CD14-positive monocyte (primary cell): ENCODE measurements at regions not wholly inside any gene's neighbourhood (a gene's known extent, or its start where the extent isn't known, plus 50 kb on each side); places are given as distances from the start of the nearest gene placed in this dataset.

Experiments
- DNase-seq, 3 donors: peaks; one replicate each; pipeline ENCODE4 v3.0.0-alpha.2; 2011 to 2022
- H2AFZ ChIP-seq: 2 replicates; pipeline ENCODE4 v1.6.0; 2012; ENCODE audit warnings: mild to moderate bottlenecking, low read depth, low read length, inconsistent platforms; ENCODE audit not compliant: insufficient read depth, poor library complexity, severe bottlenecking
- H3K27ac ChIP-seq, 2 donors: 1 replicate in 1 of 2; 2 replicates in 1 of 2; pipeline ENCODE4 v1.5.1; 2012 to 2013; ENCODE audit warnings: low read length in 2 of 2, control low read depth in 1 of 2, inconsistent platforms in 1 of 2, low read depth in 1 of 2, mild to moderate bottlenecking in 1 of 2
- H3K27me3 ChIP-seq, 2 donors: one replicate each; pipeline versions ENCODE4 v1.6.0 to v1.6.1; 2011 to 2013; ENCODE audit warnings: low read length in 2 of 2; ENCODE audit not compliant: control insufficient read depth in 2 of 2, insufficient read depth in 2 of 2
- H3K36me3 ChIP-seq, 2 donors: replicated peaks in 1 of 2; 1 replicate in 1 of 2; 2 replicates in 1 of 2; pipeline versions ENCODE4 v1.5.1 to v1.6.1; 2012 to 2013; ENCODE audit warnings: low read length in 2 of 2, control low read depth in 1 of 2, inconsistent platforms in 1 of 2, mild to moderate bottlenecking in 1 of 2; ENCODE audit not compliant: insufficient read depth in 2 of 2, control insufficient read depth in 1 of 2
- H3K4me1 ChIP-seq, 2 donors: 1 replicate in 1 of 2; 2 replicates in 1 of 2; pipeline versions ENCODE4 v1.5.1 to v1.6.1; 2012 to 2013; ENCODE audit warnings: low read length in 2 of 2, control low read depth in 1 of 2, inconsistent platforms in 1 of 2, mild to moderate bottlenecking in 1 of 2, moderate library complexity in 1 of 2; ENCODE audit not compliant: insufficient read depth in 2 of 2, control insufficient read depth in 1 of 2
- H3K4me2 ChIP-seq: replicated peaks from 2 replicates; pipeline ENCODE3; 2012; ENCODE audit warnings: low read length, moderate library complexity, mild to moderate bottlenecking; ENCODE audit not compliant: poor library complexity, severe bottlenecking; ENCODE audit errors: extremely low read depth
- H3K4me3 ChIP-seq, 3 experiments: fragments of 200-600 bp in 1 of 3; sonication (generic) in 1 of 3; replicated peaks in 1 of 3; 1 replicate in 2 of 3; 2 replicates in 1 of 3; pipeline ENCODE4 v1.5.1; 2011 to 2013; ENCODE audit warnings: low read length in 3 of 3, mild to moderate bottlenecking in 3 of 3, control low read depth in 2 of 3, low read depth in 2 of 3, inconsistent platforms in 1 of 3, moderate library complexity in 1 of 3
- H3K79me2 ChIP-seq: 2 replicates; pipeline ENCODE4 v1.6.0; 2012; ENCODE audit warnings: mild to moderate bottlenecking, control low read depth, inconsistent platforms, low read length, moderate library complexity; ENCODE audit not compliant: insufficient read depth
- H3K9ac ChIP-seq: 2 replicates; pipeline ENCODE4 v1.6.0; 2017; ENCODE audit warnings: low read length, mild to moderate bottlenecking; ENCODE audit not compliant: insufficient read depth, poor library complexity, severe bottlenecking
- H3K9me3 ChIP-seq, 2 donors: replicated peaks in 1 of 2; 1 replicate in 1 of 2; 2 replicates in 1 of 2; pipeline versions ENCODE4 v1.5.1 to v1.6.1; 2012 to 2013; ENCODE audit warnings: low read length in 2 of 2, control low read depth in 1 of 2; ENCODE audit not compliant: control insufficient read depth in 1 of 2, insufficient read depth in 1 of 2
- H4K20me1 ChIP-seq: 2 replicates; pipeline ENCODE4 v1.6.0; 2012; ENCODE audit warnings: mild to moderate bottlenecking, low read length, control low read depth, moderate library complexity; ENCODE audit not compliant: insufficient read depth
- H3K27ac Mint-ChIP-seq, 7 donors: one replicate each; pipeline ENCODE4 v1.8.0; 2020; ENCODE audit warnings: mild to moderate bottlenecking in 7 of 7, mixed read lengths in 7 of 7, moderate library complexity in 6 of 7, inconsistent platforms in 2 of 7
- H3K27me3 Mint-ChIP-seq, 3 donors: one replicate each; pipeline ENCODE4 v1.8.0; 2021 to 2022; ENCODE audit warnings: low read depth in 3 of 3, mild to moderate bottlenecking in 3 of 3, mixed read lengths in 3 of 3, moderate library complexity in 3 of 3, inconsistent platforms in 1 of 3
- H3K36me3 Mint-ChIP-seq, 2 donors: one replicate each; pipeline ENCODE4 v1.8.0; 2020; ENCODE audit warnings: mixed read lengths in 2 of 2, inconsistent platforms in 1 of 2, mild to moderate bottlenecking in 1 of 2
- H3K4me1 Mint-ChIP-seq: one replicate; pipeline ENCODE4 v1.8.0; 2020; ENCODE audit warnings: mild to moderate bottlenecking, mixed read lengths
- H3K4me3 Mint-ChIP-seq, 2 donors: one replicate each; pipeline ENCODE4 v1.8.0; 2020; ENCODE audit warnings: mild to moderate bottlenecking in 2 of 2, mixed read lengths in 2 of 2, moderate library complexity in 1 of 2
- H3K9me3 Mint-ChIP-seq, 7 donors: one replicate each; pipeline ENCODE4 v1.8.0; 2020 to 2022; ENCODE audit warnings: mixed read lengths in 7 of 7, mild to moderate bottlenecking in 6 of 7, moderate library complexity in 6 of 7, inconsistent platforms in 2 of 7
- WGBS: methylation state at CpG from one replicate; pipeline ENCODE4 v1.1.5; 2013; ENCODE audit warnings: missing lambda C conversion rate; ENCODE audit not compliant: insufficient coverage; 5-methylcytosine and 5-hydroxymethylcytosine counted together
- intact Hi-C, 2 donors: fragments of 100-400 bp; cut with micrococcal nuclease; formaldehyde crosslinking; loops; one replicate each; pipeline versions ENCODE4 v1.15.0 to v1.15.1; 2023
- TF ChIP-seq, protein P1 (sequence below): fragments of 200-600 bp; IDR thresholded peaks from one replicate; pipeline ENCODE4 v1.8.0; 2022; ENCODE audit warnings: antibody characterized with exemption, mild to moderate bottlenecking

DNA sequence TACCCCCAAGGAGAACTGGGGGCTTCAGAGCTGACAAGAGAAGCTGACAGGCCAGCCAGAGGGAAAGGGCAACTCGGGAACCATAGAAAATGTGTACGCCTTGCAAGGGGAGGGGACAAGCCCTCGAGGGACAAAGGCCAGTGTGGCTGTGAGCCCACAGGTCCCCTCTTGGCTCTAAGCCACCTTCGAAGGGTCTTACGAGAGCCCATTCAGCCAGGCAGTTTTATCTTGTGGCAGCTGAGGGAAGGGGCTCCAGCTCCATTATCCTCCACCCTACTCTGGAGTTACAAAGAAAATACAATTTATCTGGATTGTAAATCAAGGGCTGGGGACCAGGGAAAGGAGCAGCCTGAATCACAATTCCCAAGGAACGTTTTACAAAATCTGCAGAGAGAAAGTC lies 159.5 kb upstream of the ZMIZ1 start:
- Histone ChIP-seq H3K27me3 (no peaks in the 10 kb centered on the region), H3K79me2 (no peaks in the 10 kb centered on the region), H3K9me3 (no peaks in the 10 kb centered on the region), H3K27ac (no peak overlapping the region), H2AFZ (no peak overlapping the region), H3K4me1 (no peaks in the 10 kb centered on the region), H3K4me3 (no peak overlapping the region), H4K20me1 (no peaks in the 10 kb centered on the region), H3K36me3 (no peaks in the 10 kb centered on the region), H3K9ac (no peak overlapping the region), H3K4me2 (no peak overlapping the region)
- 76% methylated on average over 4 of the region's 6 CpGs for WGBS
- H3K4me3 Mint-ChIP-seq = no peak overlapping the region
- intact Hi-C loops = no loop called here
- H3K36me3 Mint-ChIP-seq = no peaks in the 10 kb centered on the region
- no peaks in the 10 kb centered on the region for H3K4me1 Mint-ChIP-seq
- no peaks in the 10 kb centered on the region for H3K9me3 Mint-ChIP-seq
- H3K27ac Mint-ChIP-seq = no peak overlapping the region
- TF ChIP-seq, protein P1, sequence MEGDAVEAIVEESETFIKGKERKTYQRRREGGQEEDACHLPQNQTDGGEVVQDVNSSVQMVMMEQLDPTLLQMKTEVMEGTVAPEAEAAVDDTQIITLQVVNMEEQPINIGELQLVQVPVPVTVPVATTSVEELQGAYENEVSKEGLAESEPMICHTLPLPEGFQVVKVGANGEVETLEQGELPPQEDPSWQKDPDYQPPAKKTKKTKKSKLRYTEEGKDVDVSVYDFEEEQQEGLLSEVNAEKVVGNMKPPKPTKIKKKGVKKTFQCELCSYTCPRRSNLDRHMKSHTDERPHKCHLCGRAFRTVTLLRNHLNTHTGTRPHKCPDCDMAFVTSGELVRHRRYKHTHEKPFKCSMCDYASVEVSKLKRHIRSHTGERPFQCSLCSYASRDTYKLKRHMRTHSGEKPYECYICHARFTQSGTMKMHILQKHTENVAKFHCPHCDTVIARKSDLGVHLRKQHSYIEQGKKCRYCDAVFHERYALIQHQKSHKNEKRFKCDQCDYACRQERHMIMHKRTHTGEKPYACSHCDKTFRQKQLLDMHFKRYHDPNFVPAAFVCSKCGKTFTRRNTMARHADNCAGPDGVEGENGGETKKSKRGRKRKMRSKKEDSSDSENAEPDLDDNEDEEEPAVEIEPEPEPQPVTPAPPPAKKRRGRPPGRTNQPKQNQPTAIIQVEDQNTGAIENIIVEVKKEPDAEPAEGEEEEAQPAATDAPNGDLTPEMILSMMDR = no peak
- no peak for DNase-seq
- peaks cover 0 to 3% (median 0%) of the 10 kb centered on the region in 3 donors for H3K27me3 Mint-ChIP-seq

- Histone ChIP-seq H3K36me3 (no peaks in the 10 kb centered on the region), H3K4me2 (no peak overlapping the region), H3K27me3 (no peaks in the 10 kb centered on the region), H3K9me3 (no peaks in the 10 kb centered on the region), H3K9ac (no peak overlapping the region), H2AFZ (no peak overlapping the region), H3K79me2 (no peaks in the 10 kb centered on the region), H3K4me3 (no peak overlapping the region), H4K20me1 (no peaks in the 10 kb centered on the region), H3K4me1 (no peaks in the 10 kb centered on the region), H3K27ac (no peak overlapping the region)
- H3K36me3 Mint-ChIP-seq = no peaks in the 10 kb centered on the region
- no peaks in the 10 kb centered on the region for H3K9me3 Mint-ChIP-seq
- DNase-seq = no peak
- intact Hi-C loops = no loop called here
- TF ChIP-seq, protein P1 = no peak
- WGBS = 93% methylated on average over 2 of the region's 3 CpGs
- peaks cover 0 to 3% (median 0%) of the 10 kb centered on the region in 3 donors for H3K27me3 Mint-ChIP-seq
- H3K4me3 Mint-ChIP-seq = no peak overlapping the region
- H3K4me1 Mint-ChIP-seq = no peaks in the 10 kb centered on the region
- H3K27ac Mint-ChIP-seq = no peak overlapping the region
Observed at GRCh38 chr10:78910021-78910420, 158.7 kb upstream of the ZMIZ1 start.
